SU-DHL-6 (cell line): ENCODE measurements at regions not wholly inside any gene's neighbourhood (a gene's known extent, or its start where the extent isn't known, plus 50 kb on each side); places are given as distances from the start of the nearest gene placed in this dataset.

ENCODE experiments used
- EZH2phosphoT487 ChIP-seq: fragments of 200-600 bp; sonication (generic), shearing (Covaris generic); conservative IDR thresholded peaks from 2 replicates; pipeline ENCODE4 v1.6.1; 2018; ENCODE audit warnings: mild to moderate bottlenecking, antibody characterized with exemption, low read length, moderate library complexity, mixed read lengths
- TF ChIP-seq, protein P1 (sequence below): fragments of 200-600 bp; sonication (generic); IDR thresholded peaks from one replicate; pipeline ENCODE4 v1.5.1; 2017; ENCODE audit warnings: antibody characterized with exemption, mild to moderate bottlenecking, low read length, moderate library complexity; ENCODE audit not compliant: insufficient read depth, poor library complexity, severe bottlenecking

DNA sequence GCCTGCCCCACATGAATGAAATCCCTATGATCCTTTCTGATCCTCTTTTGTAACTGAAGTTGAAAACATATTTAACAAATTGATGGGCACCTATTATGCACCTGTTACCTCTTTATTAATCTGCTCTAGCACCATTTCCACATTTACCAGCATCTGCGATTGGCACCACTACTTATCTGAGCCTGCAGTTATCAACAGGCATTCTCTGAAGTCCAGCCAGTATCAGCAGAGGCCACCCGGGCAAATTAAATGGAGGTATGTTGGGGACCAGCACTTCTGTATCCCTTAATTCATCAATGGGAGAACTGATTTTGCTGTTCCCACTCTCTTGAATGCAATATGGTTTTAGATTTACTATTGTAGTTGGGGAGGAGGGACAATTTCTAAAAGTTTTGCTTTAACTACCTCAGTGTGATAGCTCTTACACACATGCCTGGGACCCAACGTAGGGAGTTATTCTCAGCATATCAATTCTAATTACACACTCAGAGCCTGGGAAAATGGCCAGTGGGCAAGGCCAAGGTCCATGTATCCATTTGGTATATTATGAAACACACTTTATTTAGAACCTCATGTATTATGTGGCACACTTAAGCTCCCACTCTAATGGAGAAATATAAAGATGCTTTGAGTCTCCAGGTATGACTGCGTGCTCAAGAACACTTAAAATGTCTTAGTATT, 1927.1 kb upstream of the PCDH7 start:
- TF ChIP-seq, protein P1, sequence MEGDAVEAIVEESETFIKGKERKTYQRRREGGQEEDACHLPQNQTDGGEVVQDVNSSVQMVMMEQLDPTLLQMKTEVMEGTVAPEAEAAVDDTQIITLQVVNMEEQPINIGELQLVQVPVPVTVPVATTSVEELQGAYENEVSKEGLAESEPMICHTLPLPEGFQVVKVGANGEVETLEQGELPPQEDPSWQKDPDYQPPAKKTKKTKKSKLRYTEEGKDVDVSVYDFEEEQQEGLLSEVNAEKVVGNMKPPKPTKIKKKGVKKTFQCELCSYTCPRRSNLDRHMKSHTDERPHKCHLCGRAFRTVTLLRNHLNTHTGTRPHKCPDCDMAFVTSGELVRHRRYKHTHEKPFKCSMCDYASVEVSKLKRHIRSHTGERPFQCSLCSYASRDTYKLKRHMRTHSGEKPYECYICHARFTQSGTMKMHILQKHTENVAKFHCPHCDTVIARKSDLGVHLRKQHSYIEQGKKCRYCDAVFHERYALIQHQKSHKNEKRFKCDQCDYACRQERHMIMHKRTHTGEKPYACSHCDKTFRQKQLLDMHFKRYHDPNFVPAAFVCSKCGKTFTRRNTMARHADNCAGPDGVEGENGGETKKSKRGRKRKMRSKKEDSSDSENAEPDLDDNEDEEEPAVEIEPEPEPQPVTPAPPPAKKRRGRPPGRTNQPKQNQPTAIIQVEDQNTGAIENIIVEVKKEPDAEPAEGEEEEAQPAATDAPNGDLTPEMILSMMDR, result no peak
- TF ChIP-seq EZH2phosphoT487, result no peak
